ENCODE measurements at regions not wholly inside any gene's neighbourhood (a gene's known extent, or its start where the extent isn't known, plus 50 kb on each side); places are given as distances from the start of the nearest gene placed in this dataset.
A peak's percentile ranks its signal among the peaks of the same experiment; 100 is the strongest.

GRCh38 chr20:23138682-23139081 is 52.6 kb upstream of the CD93 start:
- Histone ChIP-seq H3K4me1 (ENCODE audit: control insufficient read depth in 2 of 3, insufficient read depth in 2 of 3, low read depth in 1 of 3, low read length in 3 of 3) (peaks cover 0 to 6% (median 0%) of the 10 kb centered on the region in 3 donors), H3K4me3 (ENCODE audit: low read length in 3 of 3) (no peak overlapping the region), H3K27ac (ENCODE audit: low read depth in 2 of 2, low read length in 2 of 2) (no peak overlapping the region), H3K27me3 (ENCODE audit: control insufficient read depth, insufficient read depth, low read length) (no peaks in the 10 kb centered on the region), H3K9me3 (ENCODE audit: control insufficient read depth in 2 of 3, insufficient read depth in 1 of 3, low read length in 3 of 3) (no peaks in the 10 kb centered on the region), H3K9ac (ENCODE audit: low read length in 3 of 3) (no peak overlapping the region), H3K36me3 (ENCODE audit: control insufficient read depth in 2 of 3, insufficient read depth in 3 of 3, low read length in 3 of 3) (no peaks in the 10 kb centered on the region)
- no peak for TF ChIP-seq CTCF (IDR thresholded peaks at IDR 0.05; ENCODE audit: borderline replicate concordance, extremely low read depth, insufficient read depth)
- intact Hi-C loops (cut with DNase I), result no loop called here
- DNase-seq, result no peak
- FAIRE-seq, result no peak

GRCh38 chr20:23138226-23138625 is 52.1 kb upstream of the CD93 start:
- no peaks in the 10 kb centered on the region for H3K27me3 ChIP-seq (ENCODE audit: control insufficient read depth, insufficient read depth, low read length)
- no peak for TF ChIP-seq CTCF (IDR thresholded peaks at IDR 0.05; ENCODE audit: borderline replicate concordance, extremely low read depth, insufficient read depth)
- no peak overlapping the region for H3K27ac ChIP-seq (ENCODE audit: low read depth in 2 of 2, low read length in 2 of 2)
- DNase-seq (no peak), FAIRE-seq (no peak)
- peaks cover 0 to 6% (median 0%) of the 10 kb centered on the region in 3 donors for H3K4me1 ChIP-seq (ENCODE audit: control insufficient read depth in 2 of 3, insufficient read depth in 2 of 3, low read depth in 1 of 3, low read length in 3 of 3)
- H3K9ac ChIP-seq (ENCODE audit: low read length in 3 of 3), result no peak overlapping the region
- H3K9me3 ChIP-seq (ENCODE audit: control insufficient read depth in 2 of 3, insufficient read depth in 1 of 3, low read length in 3 of 3), result no peaks in the 10 kb centered on the region
- no peaks in the 10 kb centered on the region for H3K36me3 ChIP-seq (ENCODE audit: control insufficient read depth in 2 of 3, insufficient read depth in 3 of 3, low read length in 3 of 3)
- intact Hi-C loops (cut with DNase I), result no loop called here
- H3K4me3 ChIP-seq (ENCODE audit: low read length in 3 of 3), result no peak overlapping the region

GRCh38 chr20:23136893-23137745 is 51.0 kb upstream of the CD93 start:
- DNase-seq, result peak in 1 of 5 donors; percentile 52
- H3K9me3 ChIP-seq (ENCODE audit: control insufficient read depth in 2 of 3, insufficient read depth in 1 of 3, low read length in 3 of 3), result no peaks in the 10 kb centered on the region
- no peaks in the 10 kb centered on the region for H3K4me1 ChIP-seq (ENCODE audit: control insufficient read depth in 2 of 3, insufficient read depth in 2 of 3, low read depth in 1 of 3, low read length in 3 of 3)
- no peaks in the 10 kb centered on the region for H3K36me3 ChIP-seq (ENCODE audit: control insufficient read depth in 2 of 3, insufficient read depth in 3 of 3, low read length in 3 of 3)
- no peak overlapping the region for H3K27ac ChIP-seq (ENCODE audit: low read depth in 2 of 2, low read length in 2 of 2)
- TF ChIP-seq CTCF (IDR thresholded peaks at IDR 0.05; ENCODE audit: borderline replicate concordance, extremely low read depth, insufficient read depth), result no peak
- FAIRE-seq, result no peak
- no peak overlapping the region for H3K4me3 ChIP-seq (ENCODE audit: low read length in 3 of 3)
- H3K9ac ChIP-seq (ENCODE audit: low read length in 3 of 3), result no peak overlapping the region
- intact Hi-C loops (cut with DNase I), result no loop called here
- no peaks in the 10 kb centered on the region for H3K27me3 ChIP-seq (ENCODE audit: control insufficient read depth, insufficient read depth, low read length)

All from kidney (tissue), 13 donors.